GM19463 (cell line): ENCODE measurements at regions not wholly inside any gene's neighbourhood (a gene's known extent, or its start where the extent isn't known, plus 50 kb on each side); places are given as distances from the start of the nearest gene placed in this dataset.
"Not testable (repeated sequence)": the region's sequence is repeated elsewhere in the genome, so short reads cannot be mapped to it uniquely, and the experiment has no call there.

ENCODE experiments used
- ATAC-seq: cut with Tn5 transposase; IDR thresholded peaks from one replicate; pipeline ENCODE4 v1.9.1; 2021; ENCODE audit warnings: mild to moderate bottlenecking, moderate library complexity; ENCODE audit not compliant: unreplicated experiment

- not testable (repeated sequence) for ATAC-seq
These were observed 64.9 kb upstream of the GBA3 start for GRCh38 chr4:22627851-22628250.

- ATAC-seq: not testable (repeated sequence)
These were observed 62.4 kb upstream of the GBA3 start for GRCh38 chr4:22630161-22630975.

- ATAC-seq: peak; percentile 88
These were observed 61.6 kb upstream of the GBA3 start for GRCh38 chr4:22631167-22631566.

- no peak for ATAC-seq
These were observed 58.1 kb upstream of the GBA3 start for GRCh38 chr4:22634541-22635181.

GRCh38 chr4:22635182-22635549, 57.6 kb upstream of the GBA3 start:
- not testable (repeated sequence) for ATAC-seq

- ATAC-seq: no peak
These were observed 57.0 kb upstream of the GBA3 start for GRCh38 chr4:22635692-22636091.

- ATAC-seq: no peak
These were observed 55.4 kb upstream of the GBA3 start for GRCh38 chr4:22637306-22637705.
